HS-27A (cell line): ENCODE measurements at regions not wholly inside any gene's neighbourhood (a gene's known extent, or its start where the extent isn't known, plus 50 kb on each side); places are given as distances from the start of the nearest gene placed in this dataset.

Experiments used
- DNase-seq: peaks from one replicate; pipeline ENCODE4 v3.0.0-alpha.2; 2012; ENCODE audit warnings: low read depth, missing footprints

DNA sequence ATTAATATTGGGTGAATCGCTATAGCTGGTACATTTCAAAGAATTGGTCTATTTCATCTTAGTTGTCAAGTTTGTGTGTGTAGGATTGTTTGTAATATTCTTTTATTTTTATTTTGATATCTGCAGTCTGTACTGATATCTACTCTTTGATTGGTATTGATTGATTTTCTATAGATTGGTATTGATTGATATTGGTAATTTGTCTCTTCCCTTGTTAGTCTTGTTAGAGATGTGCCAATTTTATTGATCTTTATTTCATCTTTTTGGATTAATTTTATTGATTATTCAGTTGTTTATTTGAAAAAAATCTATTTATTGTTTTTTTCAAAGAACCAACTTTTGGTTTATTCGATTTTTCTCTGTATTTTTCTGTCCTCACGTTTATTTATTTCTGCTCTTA is 61.4 kb downstream of the TM2D3 start:
- DNase-seq, result no peak

DNA sequence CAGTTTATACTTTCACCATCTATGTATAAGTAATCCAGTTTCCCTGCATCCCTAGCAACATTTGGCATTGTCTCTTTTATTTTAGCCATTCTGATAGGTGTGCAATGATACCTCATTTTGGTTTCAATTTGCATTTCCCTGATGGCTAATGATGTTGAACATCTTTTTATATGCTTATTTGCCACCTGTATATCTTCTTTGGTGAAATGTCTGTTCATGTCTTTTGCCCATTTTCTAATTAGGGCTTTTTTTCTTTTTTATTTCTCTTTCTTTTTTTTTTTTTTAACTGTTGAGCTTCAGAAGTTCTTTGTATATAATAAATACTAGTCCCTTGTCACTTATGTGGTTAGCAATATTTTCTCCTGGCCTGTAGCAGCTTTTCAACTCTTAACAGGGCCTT is 68.9 kb downstream of the TM2D3 start:
- no peak for DNase-seq

GRCh38 chr15:101580431-101580830 is 71.8 kb downstream of the TM2D3 start:
- no peak for DNase-seq

DNA sequence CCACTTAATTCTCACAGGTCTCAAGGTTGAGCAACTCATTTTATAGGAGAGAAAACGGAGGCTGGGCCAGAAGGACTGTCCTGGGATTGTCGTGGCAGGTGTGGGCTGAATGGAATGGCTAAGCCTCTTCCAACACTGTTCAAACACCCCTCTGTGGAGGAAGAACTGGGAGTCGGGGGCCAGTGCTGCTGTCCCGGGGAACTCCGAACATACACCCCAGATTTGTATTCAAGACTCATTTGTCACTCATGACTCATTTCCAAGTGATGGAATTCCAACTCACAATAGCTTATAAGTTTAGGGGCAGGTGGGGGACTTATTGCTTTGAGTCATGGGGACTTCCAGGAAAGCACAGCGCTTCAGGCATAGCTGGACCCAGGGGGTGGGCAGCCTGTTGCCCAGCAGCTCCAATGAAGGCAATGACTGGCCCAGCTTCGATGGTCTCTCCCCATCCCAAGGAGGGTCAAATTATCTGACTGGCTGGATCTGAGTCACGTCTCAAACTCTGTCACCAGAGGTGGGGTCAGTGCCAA is 72.5 kb downstream of the TM2D3 start:
- DNase-seq, result peak; percentile 95

DNA sequence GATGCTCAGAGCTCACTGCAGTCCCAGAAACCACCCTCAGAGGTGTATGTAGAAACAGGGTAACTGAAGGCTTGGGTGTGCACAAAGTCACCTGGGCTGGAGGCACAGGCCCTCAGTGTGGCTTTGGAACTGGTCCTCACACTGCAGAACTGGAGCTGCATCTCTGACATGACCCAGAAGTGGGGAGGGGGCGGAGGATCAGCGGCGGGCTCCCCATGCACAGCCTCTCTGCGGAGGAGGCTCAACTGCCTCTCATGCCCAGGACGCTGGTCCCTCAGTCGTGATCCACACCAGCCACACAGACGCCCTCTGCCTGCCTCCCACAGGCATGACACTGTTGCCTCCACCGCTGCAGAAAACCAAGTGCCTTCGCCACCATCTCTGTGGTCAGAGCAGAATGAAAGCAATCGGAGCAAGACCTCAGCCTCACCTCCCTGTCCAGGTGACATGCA is 73.7 kb downstream of the TM2D3 start:
- no peak for DNase-seq

GRCh38 chr15:101573951-101574350 is 78.2 kb downstream of the TM2D3 start:
- DNase-seq, result no peak

GRCh38 chr15:101570241-101570640 is 80.7 kb upstream of the PCSK6 start:
- DNase-seq, result no peak

GRCh38 chr15:101568821-101569555 is 79.5 kb upstream of the PCSK6 start:
- DNase-seq, result no peak

DNA sequence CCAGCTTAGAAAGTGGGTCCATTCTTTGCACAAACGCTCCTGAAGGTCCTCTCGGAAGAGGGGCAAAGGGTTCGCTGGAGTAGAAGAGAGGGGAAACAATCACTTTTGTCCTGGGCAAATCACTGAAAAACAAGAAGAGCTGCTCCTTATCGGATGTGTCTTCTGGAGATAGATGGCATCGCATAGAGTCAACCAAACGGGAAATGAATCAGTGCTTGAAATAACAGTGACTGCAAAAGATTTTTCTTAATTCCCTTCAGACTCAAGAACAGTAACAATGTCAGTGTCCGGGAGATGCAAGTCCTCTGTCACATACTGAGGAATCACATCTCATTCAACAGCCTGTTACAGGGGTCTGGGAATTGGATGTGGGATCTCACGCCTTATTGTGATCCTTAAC is 78.8 kb upstream of the PCSK6 start:
- DNase-seq, result no peak

- no peak for DNase-seq
These were observed 77.4 kb upstream of the PCSK6 start for GRCh38 chr15:101566748-101567488.

DNA sequence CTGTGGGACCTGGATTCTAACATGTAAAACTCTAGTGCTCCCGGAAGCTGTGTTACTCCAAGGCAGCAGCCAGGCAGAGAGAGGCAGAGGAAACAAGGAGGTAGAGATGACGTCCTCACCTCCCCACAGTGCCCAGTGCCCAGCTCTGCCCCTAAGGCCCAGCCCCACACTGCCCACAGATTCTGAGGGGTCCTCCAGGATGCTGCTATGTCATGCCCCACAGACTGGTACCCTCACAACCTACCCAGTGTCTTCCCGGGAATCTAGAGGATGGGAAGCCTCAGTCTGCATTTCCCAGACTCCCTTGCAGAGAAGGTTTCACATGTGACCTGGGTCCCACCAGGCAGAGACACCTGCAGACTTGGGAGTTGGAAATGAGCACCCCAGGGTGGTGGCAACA is 75.9 kb upstream of the PCSK6 start:
- DNase-seq, result no peak

- DNase-seq, result no peak
These were observed 73.8 kb upstream of the PCSK6 start for GRCh38 chr15:101563176-101563796.

DNA sequence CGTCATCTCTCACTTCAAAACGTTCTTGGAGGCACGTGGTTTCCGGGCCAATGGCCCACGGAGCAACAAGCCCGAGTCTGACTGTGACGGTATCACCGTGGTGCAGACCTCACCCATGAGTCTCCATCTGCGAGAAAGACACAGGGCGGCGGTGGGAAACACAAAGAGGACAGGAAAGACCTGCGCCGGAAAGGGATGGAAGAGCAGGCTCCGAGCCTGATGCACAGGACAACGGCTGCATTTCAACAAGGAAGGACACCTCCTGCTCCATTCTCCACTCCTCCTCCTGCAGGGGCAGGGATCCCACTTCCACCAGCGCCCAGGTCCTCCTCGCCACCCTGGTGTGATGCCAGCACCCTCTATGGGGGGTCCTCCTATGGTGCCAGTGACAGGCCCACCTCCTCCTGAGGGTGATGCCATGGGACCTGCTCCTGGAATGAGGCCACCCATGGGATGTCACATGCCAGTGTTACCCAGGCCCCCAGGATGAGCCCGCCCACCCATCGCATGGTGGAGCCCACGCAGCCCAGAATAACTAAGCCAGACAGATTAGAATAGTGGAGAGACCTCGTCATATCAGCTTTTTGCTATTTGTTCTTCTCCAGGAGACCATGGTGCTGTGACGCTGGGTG is 73.0 kb upstream of the PCSK6 start:
- DNase-seq, result no peak

DNA sequence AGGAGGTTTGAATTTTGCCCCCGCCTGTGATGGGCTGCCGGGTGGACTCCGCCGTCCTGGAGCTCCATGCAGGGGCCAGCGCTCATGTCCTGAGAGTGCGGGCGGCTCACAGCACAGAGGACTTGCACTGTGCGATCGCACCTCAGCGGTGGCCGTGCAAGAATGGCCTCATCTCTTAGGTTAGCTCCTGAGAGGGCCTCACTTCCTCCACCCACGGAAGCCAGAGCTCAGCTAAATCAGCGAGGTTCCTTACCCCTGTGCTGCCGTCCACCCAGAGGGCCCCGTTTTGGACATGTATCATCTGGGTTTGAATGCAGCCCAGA is 72.0 kb upstream of the PCSK6 start:
- no peak for DNase-seq

DNA sequence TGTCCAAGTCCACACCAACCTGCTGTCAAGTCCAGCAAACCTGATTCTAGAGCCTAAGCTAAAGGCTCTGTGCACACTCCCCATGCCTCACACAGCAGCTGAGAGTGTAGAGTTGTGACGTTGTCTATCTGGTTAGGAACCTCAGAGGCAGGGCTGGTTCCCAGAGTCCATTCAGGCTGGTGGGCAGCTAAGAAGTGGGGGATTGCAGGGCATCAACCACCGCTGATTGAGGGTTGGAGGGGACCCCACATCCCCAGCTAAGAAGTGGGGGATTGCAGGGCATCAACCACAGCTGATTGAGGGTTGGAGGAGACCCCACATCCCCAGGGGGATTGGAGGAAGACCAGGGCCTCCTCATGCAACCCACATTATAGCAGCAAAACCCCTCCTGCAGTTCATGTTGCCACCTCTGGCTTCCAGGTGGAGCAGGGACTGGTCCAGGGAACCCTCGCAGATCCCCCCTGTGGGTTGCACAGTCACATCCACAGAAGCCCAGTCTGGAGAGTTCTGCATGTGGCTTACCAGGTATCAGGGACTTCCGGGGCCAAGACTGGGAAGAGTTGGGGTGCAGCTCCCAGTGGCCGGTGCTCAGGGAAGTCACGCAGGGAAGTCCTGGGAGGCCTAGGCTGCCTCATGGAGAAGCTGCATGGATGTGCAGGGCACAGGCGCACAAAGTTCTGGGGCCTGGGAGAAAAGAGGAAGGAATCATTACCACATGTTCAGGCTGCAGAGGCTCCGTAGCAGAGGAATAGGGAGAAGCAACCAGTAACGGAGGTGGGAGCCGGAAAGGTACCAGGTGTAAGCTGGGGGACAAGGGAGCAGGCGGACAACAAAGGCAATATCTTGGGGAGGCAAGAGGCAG is 71.4 kb upstream of the PCSK6 start:
- DNase-seq, result no peak

DNA sequence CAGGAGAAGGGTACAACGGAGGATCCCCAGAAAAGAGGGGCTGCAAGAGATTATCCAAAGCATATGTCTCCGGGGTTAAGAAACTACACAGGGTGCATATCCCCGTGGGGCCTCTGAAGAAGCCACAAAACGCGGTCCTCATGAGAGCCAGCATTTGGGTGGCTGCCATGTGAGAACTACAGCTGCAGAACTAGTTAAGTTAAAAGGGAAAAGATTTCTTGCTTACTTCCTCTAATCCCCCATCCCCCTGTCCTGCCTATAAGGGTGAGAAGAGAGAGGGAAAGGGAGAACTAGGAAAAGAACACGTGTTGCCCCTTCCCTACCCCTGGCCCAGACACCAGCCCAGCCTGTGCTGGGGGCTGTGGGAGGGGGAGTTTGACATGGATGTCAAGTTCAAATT is 70.4 kb upstream of the PCSK6 start:
- DNase-seq, result no peak

DNA sequence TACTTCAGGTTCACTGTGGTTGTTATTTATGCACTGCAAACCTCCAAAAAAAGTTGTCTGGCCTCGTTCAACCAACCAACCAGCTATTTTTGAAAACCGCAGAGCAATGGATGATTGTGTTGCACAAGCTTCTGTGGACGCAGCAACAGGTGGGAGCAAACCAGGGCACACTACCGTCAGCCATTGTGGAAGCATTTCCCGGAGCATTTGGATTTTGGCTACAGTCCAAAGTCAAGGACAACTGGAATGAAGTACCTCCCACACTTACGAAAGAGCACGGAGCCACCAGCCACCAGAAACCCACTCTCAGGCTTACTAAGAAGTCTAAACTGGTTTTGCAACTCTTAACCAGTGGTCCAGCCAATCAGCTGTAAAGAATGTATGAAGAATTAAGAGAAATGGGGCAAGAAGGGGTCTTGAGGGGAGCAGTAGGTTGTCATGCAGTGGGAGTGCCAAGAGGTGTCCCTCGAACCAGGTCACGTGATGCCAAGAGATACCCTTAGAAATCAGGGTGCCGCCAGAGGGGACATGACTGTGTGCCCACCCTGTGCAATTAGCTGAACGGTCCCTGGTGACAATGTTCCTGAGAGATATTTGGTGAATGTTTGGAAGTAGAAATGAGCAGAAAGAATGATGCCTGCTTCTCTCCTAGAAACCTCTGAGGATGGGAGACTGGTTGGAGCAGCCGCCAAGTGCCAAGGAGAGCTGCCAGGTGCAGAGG is 68.9 kb upstream of the PCSK6 start:
- DNase-seq, result no peak

DNA sequence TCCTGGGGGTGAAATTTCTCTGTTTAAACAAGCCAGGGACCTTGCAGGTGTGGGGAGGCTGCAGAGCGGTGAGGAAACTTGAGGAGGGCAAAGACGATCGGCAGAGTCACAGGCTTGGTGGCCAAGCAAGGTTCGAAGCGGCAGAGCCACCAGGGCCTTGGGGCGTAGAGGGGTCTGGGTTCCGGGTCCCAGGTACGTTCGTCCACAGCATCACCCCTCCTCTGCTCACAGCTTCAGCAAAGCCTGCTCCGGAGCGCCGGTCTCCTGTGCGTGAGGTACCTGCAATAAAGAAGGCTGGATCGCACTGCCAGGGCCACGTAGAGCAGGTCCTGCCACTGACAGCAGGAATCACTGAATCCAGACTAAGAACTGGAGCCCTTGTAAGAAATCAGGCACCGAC is 66.8 kb upstream of the PCSK6 start:
- no peak for DNase-seq

DNA sequence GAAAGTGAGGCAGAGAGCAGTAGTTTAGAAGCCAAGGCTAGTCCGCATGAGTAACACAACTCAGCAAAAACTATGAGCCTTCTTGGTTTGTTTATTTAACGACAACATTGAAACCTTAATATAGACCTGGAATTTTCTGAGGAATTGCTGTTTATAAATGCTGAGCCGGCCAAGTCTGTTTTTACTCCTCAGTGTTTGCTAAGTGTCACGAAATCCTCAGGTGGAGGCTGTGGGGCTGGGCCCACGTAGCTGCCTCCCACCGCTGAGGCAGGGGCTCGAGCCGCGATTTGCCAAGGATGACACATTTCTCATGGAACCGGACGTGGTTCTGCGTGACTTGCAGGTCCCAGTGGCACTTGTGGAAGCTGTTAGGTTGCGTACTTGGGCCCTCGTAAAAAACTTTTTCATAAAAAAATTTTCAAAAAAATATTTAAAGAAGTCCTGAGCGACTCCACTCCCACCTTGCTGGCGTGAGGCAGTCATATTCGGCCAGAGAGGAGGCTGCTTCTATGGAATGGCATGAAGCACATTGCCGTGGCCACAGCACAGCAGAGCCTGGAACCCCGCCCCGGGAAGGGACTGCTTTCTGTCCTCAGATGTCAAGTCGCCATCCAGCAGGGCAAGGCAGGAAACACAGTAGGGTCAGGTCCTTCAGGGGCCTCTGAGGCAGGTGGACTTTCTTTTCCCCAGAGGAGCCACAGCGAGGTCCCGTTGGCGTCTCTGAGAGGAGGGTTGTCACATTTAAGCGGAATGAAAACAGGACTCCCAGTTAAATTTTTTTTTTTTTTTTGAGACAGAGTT is 64.8 kb upstream of the PCSK6 start:
- DNase-seq, result no peak
